ENCODE measurements at regions not wholly inside any gene's neighbourhood (a gene's known extent, or its start where the extent isn't known, plus 50 kb on each side); places are given as distances from the start of the nearest gene placed in this dataset.

GRCh38 chr6:30272032-30272431, 54.7 kb upstream of the TRIM39 start:
- no peak for DNase-seq (ENCODE audit: low spot score)

DNA sequence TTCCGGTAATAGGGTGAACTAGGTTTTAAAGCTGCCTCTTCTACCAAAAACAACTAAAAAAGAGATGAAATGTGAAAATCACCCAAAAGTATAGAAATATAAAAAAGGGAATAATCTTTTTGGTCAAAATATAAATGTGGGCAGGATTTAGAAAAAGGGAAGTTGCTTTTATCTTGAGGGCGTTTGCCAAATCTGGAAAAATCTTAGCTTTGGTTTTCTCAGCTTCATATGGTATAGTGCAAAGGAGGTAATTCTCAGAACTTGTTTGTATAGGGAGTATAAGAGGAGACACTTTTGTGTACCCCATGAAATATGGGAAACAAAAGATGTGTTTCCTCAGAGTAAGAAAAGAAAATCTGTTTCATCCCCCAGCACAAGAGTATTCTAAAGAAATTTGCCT, 54.2 kb upstream of the TRIM26 start:
- no peak for DNase-seq (ENCODE audit: low spot score)

GRCh38 chr6:30265594-30265993, 52.4 kb upstream of the TRIM26 start:
- DNase-seq (ENCODE audit: low spot score), result no peak

DNA sequence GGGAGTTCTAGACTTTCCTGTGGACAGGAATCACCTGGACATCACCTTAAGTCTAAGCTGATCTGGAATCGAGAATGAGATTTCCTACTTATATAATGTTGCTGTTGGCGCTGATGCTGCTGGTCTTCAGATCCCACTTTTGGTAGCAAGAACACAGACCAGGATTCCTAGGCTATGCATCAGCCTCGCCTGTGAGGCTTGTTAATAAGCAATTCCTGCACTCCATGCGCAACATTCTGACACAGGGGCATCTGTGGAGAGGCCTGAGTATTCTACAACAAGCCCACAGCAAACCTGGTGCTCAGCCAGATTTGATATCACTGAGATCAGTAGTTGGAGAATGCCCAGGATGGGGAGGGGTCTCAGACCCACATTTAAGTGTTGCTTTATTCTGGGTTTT, 52.0 kb upstream of the TRIM26 start:
- DNase-seq (ENCODE audit: low spot score), result no peak

GRCh38 chr6:30264743-30265142, 51.5 kb upstream of the TRIM26 start:
- DNase-seq (ENCODE audit: low spot score), result no peak

DNA sequence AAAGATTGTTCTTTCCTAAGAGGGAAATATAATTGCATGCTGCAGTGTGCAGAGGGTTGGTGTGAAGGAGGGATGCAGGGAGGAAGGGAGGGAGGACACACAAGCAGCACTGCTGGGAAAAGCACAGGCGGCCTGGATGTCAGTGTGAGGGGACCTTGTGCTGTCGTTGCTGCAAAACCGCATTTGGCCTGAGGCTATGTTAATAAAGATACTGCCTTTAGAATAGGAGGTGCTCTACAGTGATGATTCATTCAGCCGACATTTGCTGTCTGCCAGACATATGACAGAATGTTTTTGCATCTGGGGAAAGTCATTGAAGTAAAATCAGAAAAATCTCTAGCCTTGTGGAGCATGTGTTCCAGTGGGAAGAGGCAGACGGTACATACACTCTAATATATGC, 50.5 kb upstream of the TRIM26 start:
- peak; percentile 58 for DNase-seq (ENCODE audit: low spot score)

Measured in hepatic stellate cell (primary cell).